ENCODE measurements at regions not wholly inside any gene's neighbourhood (a gene's known extent, or its start where the extent isn't known, plus 50 kb on each side); places are given as distances from the start of the nearest gene placed in this dataset.

GRCh38 chr18:37946324-37946723 lies 380.7 kb upstream of the CELF4 start:
- no peak for DNase-seq (ENCODE audit: low read depth)

- DNase-seq (ENCODE audit: low read depth): no peak
These were observed 379.2 kb upstream of the CELF4 start for GRCh38 chr18:37944700-37945270.

GRCh38 chr18:37937287-37937686 lies 371.7 kb upstream of the CELF4 start:
- no peak for DNase-seq (ENCODE audit: low read depth)

- DNase-seq (ENCODE audit: low read depth): no peak
These were observed 369.5 kb upstream of the CELF4 start for GRCh38 chr18:37935086-37935485.

GRCh38 chr18:37930640-37931039 lies 365.0 kb upstream of the CELF4 start:
- DNase-seq (ENCODE audit: low read depth): no peak

- DNase-seq (ENCODE audit: low read depth): no peak
These were observed 356.6 kb upstream of the CELF4 start for GRCh38 chr18:37922162-37922561.

GRCh38 chr18:37920865-37921264 lies 355.3 kb upstream of the CELF4 start:
- DNase-seq (ENCODE audit: low read depth): no peak

- no peak for DNase-seq (ENCODE audit: low read depth)
These were observed 347.5 kb upstream of the CELF4 start for GRCh38 chr18:37913051-37913450.

- DNase-seq (ENCODE audit: low read depth): no peak
These were observed 336.7 kb upstream of the CELF4 start for GRCh38 chr18:37902344-37902743.

- DNase-seq (ENCODE audit: low read depth): no peak
These were observed 334.7 kb upstream of the CELF4 start for GRCh38 chr18:37900326-37900725.

GRCh38 chr18:37889963-37890362 lies 324.4 kb upstream of the CELF4 start:
- no peak for DNase-seq (ENCODE audit: low read depth)

- no peak for DNase-seq (ENCODE audit: low read depth)
These were observed 309.1 kb upstream of the CELF4 start for GRCh38 chr18:37874721-37875120.

- no peak for DNase-seq (ENCODE audit: low read depth)
These were observed 307.8 kb upstream of the CELF4 start for GRCh38 chr18:37873416-37873815.

- no peak for DNase-seq (ENCODE audit: low read depth)
These were observed 307.0 kb upstream of the CELF4 start for GRCh38 chr18:37872562-37872961.

GRCh38 chr18:37871561-37871960 lies 306.0 kb upstream of the CELF4 start:
- no peak for DNase-seq (ENCODE audit: low read depth)

GRCh38 chr18:37869051-37869450 lies 303.5 kb upstream of the CELF4 start:
- DNase-seq (ENCODE audit: low read depth): no peak

- no peak for DNase-seq (ENCODE audit: low read depth)
These were observed 298.5 kb upstream of the CELF4 start for GRCh38 chr18:37864122-37864521.

- DNase-seq (ENCODE audit: low read depth): no peak
These were observed 296.4 kb upstream of the CELF4 start for GRCh38 chr18:37861981-37862380.

- no peak for DNase-seq (ENCODE audit: low read depth)
These were observed 288.8 kb upstream of the CELF4 start for GRCh38 chr18:37854396-37854795.

GRCh38 chr18:37853706-37854105 lies 288.1 kb upstream of the CELF4 start:
- DNase-seq (ENCODE audit: low read depth): no peak

- DNase-seq (ENCODE audit: low read depth): no peak
These were observed 286.9 kb upstream of the CELF4 start for GRCh38 chr18:37852464-37852863.

GRCh38 chr18:37847544-37847943 lies 281.9 kb upstream of the CELF4 start:
- no peak for DNase-seq (ENCODE audit: low read depth)

GRCh38 chr18:37846996-37847395 lies 281.4 kb upstream of the CELF4 start:
- no peak for DNase-seq (ENCODE audit: low read depth)

- DNase-seq (ENCODE audit: low read depth): no peak
These were observed 279.9 kb upstream of the CELF4 start for GRCh38 chr18:37845498-37845897.
